HEK293 (cell line): ENCODE measurements at regions not wholly inside any gene's neighbourhood (a gene's known extent, or its start where the extent isn't known, plus 50 kb on each side); places are given as distances from the start of the nearest gene placed in this dataset.

Experiments
- BCL6B ChIP-seq: fragments of 450-650 bp; formaldehyde crosslinking; IDR thresholded peaks from 2 replicates; pipeline ENCODE4 v1.5.1; 2017; ENCODE audit warnings: missing biosample characterization, missing genetic modification characterization
- GLI2 ChIP-seq: fragments of 450-650 bp; formaldehyde crosslinking; IDR thresholded peaks from 2 replicates; pipeline ENCODE4; 2017; ENCODE audit warnings: missing biosample characterization, missing genetic modification characterization, low read depth, borderline replicate concordance
- KLF9 ChIP-seq: fragments of 450-650 bp; formaldehyde crosslinking; IDR thresholded peaks from 2 replicates; pipeline ENCODE4 v1.5.1; 2016; ENCODE audit warnings: missing biosample characterization, missing genetic modification characterization, low read depth
- MYNN ChIP-seq: fragments of 450-650 bp; formaldehyde crosslinking; IDR thresholded peaks from 2 replicates; pipeline ENCODE4 v1.5.1; 2016; ENCODE audit warnings: missing biosample characterization, missing genetic modification characterization, borderline replicate concordance
- OVOL3 ChIP-seq: fragments of 450-650 bp; formaldehyde crosslinking; IDR thresholded peaks from 2 replicates; pipeline ENCODE4 v1.5.1; 2016; ENCODE audit warnings: missing biosample characterization, missing genetic modification characterization
- PBX3 ChIP-seq: sonication (generic); formaldehyde crosslinking; IDR thresholded peaks from 2 replicates; pipeline ENCODE4 v1.8.1; 2022; ENCODE audit warnings: mild to moderate bottlenecking, moderate library complexity, missing genetic modification reagents
- SALL2 ChIP-seq: fragments of 450-650 bp; formaldehyde crosslinking; IDR thresholded peaks from 2 replicates; pipeline ENCODE4 v1.5.0; 2017; ENCODE audit warnings: missing biosample characterization, mild to moderate bottlenecking, missing genetic modification characterization, borderline replicate concordance
- ZNF274 ChIP-seq, 2 experiments: fragments of 200-500 bp in 1 of 2; fragments of 450-650 bp in 1 of 2; sonication (Bioruptor generic) in 1 of 2; formaldehyde crosslinking in 1 of 2; IDR thresholded peaks; 2 replicates each; pipeline versions ENCODE4 v1.5.1 to v1.6.1; 2014 to 2016; ENCODE audit warnings: borderline replicate concordance in 1 of 2, inconsistent platforms in 1 of 2, low read length in 1 of 2, missing biosample characterization in 1 of 2, missing genetic modification characterization in 1 of 2
- ZNF548 ChIP-seq: fragments of 450-650 bp; formaldehyde crosslinking; IDR thresholded peaks from 2 replicates; pipeline ENCODE4 v1.5.1; 2016; ENCODE audit warnings: missing biosample characterization, missing genetic modification characterization

- TF ChIP-seq ZNF548: no peak
- TF ChIP-seq PBX3: no peak
- no peak for TF ChIP-seq GLI2
- TF ChIP-seq KLF9: no peak
- TF ChIP-seq BCL6B: no peak
- TF ChIP-seq SALL2 (tag by site-specific recombination): no peak
- TF ChIP-seq MYNN: no peak
- TF ChIP-seq OVOL3 (tag by site-specific recombination): no peak
- TF ChIP-seq ZNF274 (IDR thresholded peaks at IDR 0.05; ENCODE audit: low read length): no peak
- no peak for TF ChIP-seq ZNF274 (tag by site-specific recombination; IDR thresholded peaks at IDR 0.05; ENCODE audit: borderline replicate concordance)
Measured at GRCh38 chr10:106302961-106303360, 861.5 kb downstream of the SORCS1 start.
